SJCRH30 (cell line): ENCODE measurements at regions not wholly inside any gene's neighbourhood (a gene's known extent, or its start where the extent isn't known, plus 50 kb on each side); places are given as distances from the start of the nearest gene placed in this dataset.

ENCODE experiments used
- DNase-seq, 2 experiments: peaks; one replicate each; pipeline ENCODE4 v3.0.0-alpha.2; 2015 to 2020
- H3K27ac ChIP-seq: fragments of 250-450 bp; sonication (Bioruptor Pico); 2 replicates; pipeline ENCODE4 v1.5.1; 2020; ENCODE audit warnings: mild to moderate bottlenecking, moderate library complexity
- H3K27me3 ChIP-seq: fragments of 250-450 bp; sonication (Bioruptor Pico); 2 replicates; pipeline ENCODE4 v1.5.1; 2020; ENCODE audit warnings: mild to moderate bottlenecking, moderate library complexity
- H3K36me3 ChIP-seq: fragments of 250-450 bp; sonication (Bioruptor Pico); 2 replicates; pipeline ENCODE4 v1.5.1; 2020; ENCODE audit warnings: mild to moderate bottlenecking, moderate library complexity
- H3K4me1 ChIP-seq: fragments of 250-450 bp; sonication (Bioruptor Pico); 2 replicates; pipeline ENCODE4 v1.5.1; 2020; ENCODE audit warnings: mild to moderate bottlenecking, moderate library complexity
- H3K4me3 ChIP-seq: fragments of 250-450 bp; sonication (Bioruptor Pico); 2 replicates; pipeline ENCODE4 v1.5.1; 2020; ENCODE audit warnings: mild to moderate bottlenecking, moderate library complexity
- H3K9me3 ChIP-seq: fragments of 250-450 bp; sonication (Bioruptor Pico); replicated peaks from 2 replicates; pipeline ENCODE4 v1.5.1; 2020; ENCODE audit warnings: mild to moderate bottlenecking, moderate library complexity

DNA sequence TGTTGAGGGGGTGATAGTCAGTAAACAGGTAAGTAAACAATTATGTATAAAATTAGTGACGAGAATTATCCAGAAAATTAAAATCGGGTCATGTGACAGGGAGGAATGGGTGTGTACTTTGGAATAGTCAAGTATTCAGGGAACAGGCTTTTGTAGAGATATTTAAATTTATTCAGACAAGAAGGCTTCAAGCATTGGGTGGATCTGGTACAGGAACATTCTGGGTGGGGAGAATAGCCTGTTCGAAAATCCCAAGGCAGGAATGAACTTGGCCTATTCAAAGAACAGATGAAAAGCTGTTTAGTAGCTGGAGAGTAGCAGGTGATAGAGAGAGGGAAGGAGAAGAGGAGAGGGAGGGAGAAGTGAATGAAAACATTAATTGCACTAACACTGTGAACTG is 448.9 kb upstream of the FZD8 start:
- no peaks in the 10 kb centered on the region for H3K4me1 ChIP-seq
- H3K9me3 ChIP-seq = no peaks in the 10 kb centered on the region
- H3K27ac ChIP-seq = no peak overlapping the region
- H3K4me3 ChIP-seq = no peak overlapping the region
- DNase-seq = no peak
- H3K27me3 ChIP-seq = no peaks in the 10 kb centered on the region
- H3K36me3 ChIP-seq = no peaks in the 10 kb centered on the region

DNA sequence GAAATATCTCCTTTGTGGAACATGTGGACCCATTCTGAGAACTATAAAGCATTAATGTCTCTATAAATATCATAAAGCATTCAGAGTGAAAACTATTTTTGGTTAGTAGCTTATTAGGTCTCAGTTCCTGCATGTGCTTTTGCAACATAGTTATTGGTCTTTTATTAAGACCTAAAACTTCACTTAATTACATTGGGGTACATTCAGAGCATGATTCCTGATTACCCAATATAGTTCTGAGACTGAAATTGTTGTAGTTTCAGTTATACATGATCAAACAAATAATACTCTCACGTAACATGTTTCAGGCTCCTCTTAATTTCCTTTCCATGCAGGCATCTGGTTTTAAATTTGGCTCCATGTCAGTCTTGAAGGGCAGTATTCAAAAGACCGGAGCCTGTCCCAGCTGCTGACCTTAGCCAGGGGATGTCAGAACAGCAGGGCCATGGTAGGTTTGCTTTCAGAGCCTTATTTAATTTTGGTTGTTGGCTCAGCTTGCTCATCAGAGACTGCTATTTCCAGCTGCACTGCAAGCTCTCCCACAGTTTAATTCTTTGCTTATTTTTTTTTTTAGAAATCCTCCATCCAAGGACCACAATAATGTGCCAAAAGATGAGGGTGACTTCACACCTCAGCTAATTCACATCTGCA is 447.8 kb upstream of the FZD8 start:
- Histone ChIP-seq H3K27ac (no peak overlapping the region), H3K4me3 (no peak overlapping the region), H3K9me3 (no peaks in the 10 kb centered on the region), H3K4me1 (no peaks in the 10 kb centered on the region), H3K27me3 (no peaks in the 10 kb centered on the region), H3K36me3 (no peaks in the 10 kb centered on the region)
- DNase-seq = no peak

DNA sequence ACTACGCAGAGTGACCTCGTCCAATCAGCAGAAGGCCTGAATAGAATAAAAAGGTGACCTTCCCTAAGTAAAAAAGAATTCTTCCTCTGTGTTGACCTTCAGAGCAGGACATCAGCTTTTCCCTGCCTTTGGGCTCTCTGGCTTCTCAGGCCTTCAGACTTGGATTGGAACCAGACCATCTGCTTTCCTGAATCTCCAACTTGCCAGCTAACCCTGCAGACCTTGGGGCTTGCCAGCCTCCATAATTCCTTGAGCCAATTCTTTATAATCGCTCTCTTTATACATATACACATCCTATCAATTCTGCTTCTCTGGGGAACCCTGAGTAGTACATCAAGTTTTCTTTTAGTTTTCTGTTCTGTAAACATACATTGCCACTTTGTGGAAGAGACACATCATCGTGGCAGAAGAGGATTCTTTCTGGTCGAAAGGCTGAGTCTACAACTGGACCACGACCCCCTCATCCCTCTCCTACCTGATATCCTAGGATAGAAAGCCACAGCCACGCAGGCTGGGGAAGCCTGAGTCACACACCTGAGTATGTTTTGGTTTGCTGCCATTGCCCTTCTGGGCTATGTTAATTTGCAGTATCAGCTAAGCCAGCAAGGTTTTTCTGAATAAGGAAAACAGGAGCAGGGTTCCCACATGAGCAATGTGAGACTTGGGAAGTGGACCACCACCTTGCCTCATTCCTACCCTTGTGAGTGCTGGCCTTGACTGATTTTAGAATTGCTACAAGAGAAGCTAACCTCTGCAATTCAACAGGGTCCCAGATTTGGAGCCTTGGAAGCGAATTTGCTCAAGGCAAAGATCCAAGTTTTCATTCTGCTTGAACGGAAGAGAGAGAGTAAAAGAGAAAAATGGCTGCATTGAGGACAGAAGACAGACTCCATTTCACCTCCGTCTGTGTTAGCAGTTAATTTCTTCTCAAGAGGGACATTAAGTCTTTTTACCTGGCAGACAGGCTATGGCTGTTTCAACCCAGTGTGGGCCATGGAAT is 445.2 kb upstream of the FZD8 start:
- H3K36me3 ChIP-seq = no peaks in the 10 kb centered on the region

DNA sequence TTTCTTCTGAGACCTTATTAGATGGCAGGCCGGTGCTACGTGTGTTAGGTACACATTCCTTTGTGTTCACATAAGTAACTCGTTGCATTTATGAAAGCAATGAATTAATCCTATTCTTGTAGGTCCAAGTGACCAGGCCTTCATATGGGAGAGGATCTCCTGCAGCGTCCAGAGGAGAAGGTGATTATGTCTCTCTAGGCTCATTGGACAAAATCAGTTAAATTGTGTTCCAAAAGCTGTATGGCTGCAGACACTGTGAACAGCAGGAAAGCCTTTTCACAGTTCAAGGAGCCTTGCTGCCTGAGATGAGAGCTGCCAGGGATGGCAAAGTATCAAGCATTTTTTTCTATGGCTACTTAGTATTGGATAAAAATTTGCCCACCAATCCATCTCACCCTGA is 433.1 kb upstream of the FZD8 start:
- Histone ChIP-seq H3K36me3 (no peaks in the 10 kb centered on the region), H3K4me1 (no peaks in the 10 kb centered on the region), H3K9me3 (no peaks in the 10 kb centered on the region), H3K27me3 (no peaks in the 10 kb centered on the region), H3K4me3 (no peak overlapping the region), H3K27ac (no peak overlapping the region)
- no peak for DNase-seq

More for the DNA sequence above, 445.2 kb upstream of the FZD8 start:
- H3K9me3 ChIP-seq = no peaks in the 10 kb centered on the region
- no peak overlapping the region for H3K27ac ChIP-seq
- no peak for DNase-seq
- no peak overlapping the region for H3K4me3 ChIP-seq
- H3K4me1 ChIP-seq = no peaks in the 10 kb centered on the region
- no peaks in the 10 kb centered on the region for H3K27me3 ChIP-seq

DNA sequence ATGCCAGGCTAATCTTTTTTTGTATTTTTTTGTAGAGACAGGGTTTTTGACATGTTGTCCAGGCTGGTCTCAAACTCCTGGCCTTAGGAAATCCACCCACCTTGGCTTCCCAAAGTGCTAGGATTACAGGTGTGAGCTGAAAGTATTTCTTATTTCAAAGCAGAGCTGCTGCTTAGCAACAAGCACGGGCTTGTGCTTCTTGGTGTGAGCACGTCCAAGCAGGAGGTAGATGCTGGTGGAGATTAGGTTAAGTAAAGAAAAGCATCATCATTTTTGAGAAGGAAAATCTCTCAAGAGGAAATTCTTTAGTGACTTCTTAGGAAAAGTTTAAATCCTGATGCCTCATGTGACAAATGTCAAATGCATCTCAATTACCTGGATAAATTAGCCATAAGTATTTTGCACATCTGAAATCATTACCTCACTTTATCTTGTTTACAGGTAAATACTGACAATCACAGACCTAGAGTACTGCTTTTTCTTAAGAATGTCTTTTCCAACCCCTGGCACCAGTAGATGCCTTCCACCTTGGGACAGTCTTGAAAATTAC is 431.8 kb upstream of the FZD8 start:
- no peak for DNase-seq
- no peaks in the 10 kb centered on the region for H3K36me3 ChIP-seq
- H3K27ac ChIP-seq = no peak overlapping the region
- H3K4me1 ChIP-seq = no peaks in the 10 kb centered on the region
- no peaks in the 10 kb centered on the region for H3K9me3 ChIP-seq
- no peak overlapping the region for H3K4me3 ChIP-seq
- no peaks in the 10 kb centered on the region for H3K27me3 ChIP-seq

DNA sequence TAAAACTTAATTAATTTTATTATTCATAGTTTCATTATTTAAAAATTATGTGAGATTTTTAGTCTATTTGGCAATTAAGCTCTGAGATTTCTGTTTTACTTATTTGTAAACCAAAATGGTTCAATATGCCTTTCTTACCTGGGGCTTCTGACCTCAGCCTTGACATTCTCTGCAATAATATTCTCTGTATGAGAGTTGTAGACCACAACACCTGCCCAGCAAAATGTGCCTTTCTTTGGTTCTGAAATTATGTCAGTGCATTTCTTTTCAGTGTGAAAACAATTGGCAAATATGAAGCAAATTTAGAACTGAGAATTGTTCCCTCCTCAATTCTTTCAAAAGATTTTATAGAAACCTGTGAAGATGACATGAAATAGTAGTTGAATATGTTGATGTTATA is 426.4 kb upstream of the FZD8 start:
- Histone ChIP-seq H3K27ac (no peak overlapping the region), H3K27me3 (no peaks in the 10 kb centered on the region), H3K9me3 (no peaks in the 10 kb centered on the region), H3K36me3 (no peaks in the 10 kb centered on the region), H3K4me3 (no peak overlapping the region), H3K4me1 (peaks cover 6% of the 10 kb centered on the region; the same call in 1 of the 2 replicates)
- DNase-seq = no peak

DNA sequence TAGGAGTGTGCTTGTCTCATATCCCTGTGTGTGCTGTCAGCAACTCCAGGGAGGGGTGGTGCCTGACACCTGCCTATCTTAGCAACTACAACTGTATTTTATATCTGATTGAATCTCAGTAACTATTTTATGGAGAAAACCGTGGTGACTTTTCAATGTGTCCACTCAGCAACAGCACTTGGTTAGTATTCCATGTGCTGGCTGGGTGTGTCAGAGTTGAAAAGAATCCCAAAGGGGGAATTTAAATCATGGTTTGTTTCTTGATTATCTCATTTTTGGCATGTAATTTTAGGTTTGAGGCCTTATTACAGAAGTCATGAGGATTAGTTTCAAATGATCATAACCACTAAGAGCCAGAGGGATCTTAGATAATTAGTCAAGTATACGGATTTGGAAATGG is 425.7 kb upstream of the FZD8 start:
- no peaks in the 10 kb centered on the region for H3K9me3 ChIP-seq

DNA sequence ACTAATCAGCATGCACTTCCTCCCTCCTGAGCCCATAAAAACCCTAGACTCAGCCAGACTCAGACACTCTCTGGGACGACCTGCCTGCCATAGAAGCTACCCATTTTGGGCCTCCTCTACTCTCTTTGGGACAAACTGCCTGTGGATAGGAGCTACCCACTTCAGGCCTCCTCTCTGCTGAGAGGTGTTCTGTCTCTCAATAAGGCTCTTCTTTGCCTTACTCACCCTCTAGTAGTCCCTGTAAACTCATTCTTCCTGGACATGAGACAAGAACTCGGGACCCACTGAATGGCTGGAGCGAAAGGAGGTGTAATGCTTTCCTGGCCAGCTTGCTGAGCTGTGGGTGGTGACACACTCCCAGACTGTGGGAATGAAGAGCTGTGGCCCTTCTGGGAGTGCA is 424.8 kb upstream of the FZD8 start:
- Histone ChIP-seq H3K36me3 (no peaks in the 10 kb centered on the region), H3K4me1 (peaks cover 20% of the 10 kb centered on the region), H3K4me3 (no peak overlapping the region), H3K9me3 (no peaks in the 10 kb centered on the region), H3K27ac (no peak overlapping the region), H3K27me3 (no peaks in the 10 kb centered on the region)
- DNase-seq = no peak

More for the DNA sequence above, 425.7 kb upstream of the FZD8 start:
- H3K27me3 ChIP-seq = no peaks in the 10 kb centered on the region
- H3K36me3 ChIP-seq = no peaks in the 10 kb centered on the region
- H3K4me3 ChIP-seq = no peak overlapping the region
- peaks cover 14% of the 10 kb centered on the region for H3K4me1 ChIP-seq
- no peak overlapping the region for H3K27ac ChIP-seq
- no peak for DNase-seq

DNA sequence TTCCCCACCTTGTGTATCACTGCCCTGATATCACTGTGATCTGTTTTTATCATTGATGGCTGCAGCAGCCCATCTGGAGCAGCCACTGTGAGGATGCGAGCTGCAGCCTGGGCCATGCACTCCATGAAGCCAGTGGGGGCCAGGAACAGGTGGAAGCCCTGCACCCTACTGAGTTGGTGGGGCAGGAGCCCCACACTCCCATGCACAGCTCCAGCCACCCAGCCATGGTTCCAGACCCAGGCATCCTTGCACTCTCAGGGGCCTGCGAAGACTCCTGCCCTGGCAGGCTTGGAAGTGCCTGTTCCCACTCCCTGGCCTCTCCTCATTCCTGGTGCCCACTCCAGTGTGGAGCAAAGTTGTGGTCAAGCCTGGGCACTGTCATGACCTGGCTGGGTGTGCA is 424.0 kb upstream of the FZD8 start:
- H3K9me3 ChIP-seq = no peaks in the 10 kb centered on the region
- no peak for DNase-seq
- no peak overlapping the region for H3K4me3 ChIP-seq
- no peaks in the 10 kb centered on the region for H3K36me3 ChIP-seq
- no peak overlapping the region for H3K27ac ChIP-seq
- no peaks in the 10 kb centered on the region for H3K27me3 ChIP-seq
- H3K4me1 ChIP-seq = peaks cover 20% of the 10 kb centered on the region

DNA sequence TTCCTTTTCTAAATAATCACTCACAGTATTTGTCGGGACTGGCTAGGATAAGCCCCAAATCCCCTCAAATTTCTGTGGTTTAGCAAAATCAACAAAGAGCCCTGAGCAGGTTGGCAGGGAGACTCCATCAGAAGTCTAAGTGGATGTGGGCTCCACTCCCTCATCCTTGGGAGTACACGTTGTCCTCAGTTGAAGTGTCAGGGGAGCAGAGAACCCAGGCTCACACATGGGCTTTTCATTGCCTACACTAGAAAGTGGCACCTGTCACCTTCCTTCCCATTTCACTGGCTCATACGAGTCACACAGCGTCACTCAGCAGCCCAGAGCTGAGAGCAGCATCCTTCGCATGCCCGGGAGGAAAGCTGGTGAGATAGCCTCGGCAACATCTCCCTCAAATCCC is 421.3 kb upstream of the FZD8 start:
- Histone ChIP-seq H3K27me3 (no peaks in the 10 kb centered on the region), H3K27ac (no peak overlapping the region), H3K4me1 (peaks cover 20% of the 10 kb centered on the region), H3K4me3 (no peak overlapping the region), H3K9me3 (no peaks in the 10 kb centered on the region), H3K36me3 (no peaks in the 10 kb centered on the region)
- DNase-seq = peak; percentile 69 to 83

DNA sequence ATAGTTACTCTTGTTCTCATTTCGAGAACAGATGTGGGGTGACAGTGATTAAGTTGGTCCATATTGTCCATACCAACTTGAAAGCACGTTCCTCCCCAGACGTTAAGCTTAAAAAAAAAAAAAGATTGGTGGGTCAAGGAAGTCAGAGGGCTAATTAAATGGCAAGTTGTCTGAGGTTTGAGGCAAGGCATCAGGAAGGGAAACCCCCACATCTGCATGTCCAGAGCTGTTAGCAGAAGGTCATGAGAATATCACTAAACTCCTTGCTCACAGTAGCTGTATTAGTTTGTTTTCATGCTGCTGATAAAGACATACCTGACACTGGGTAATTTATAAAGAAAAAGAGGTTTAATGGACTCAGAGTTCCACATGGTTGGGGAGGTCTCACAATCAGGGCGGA is 415.6 kb upstream of the FZD8 start:
- no peak overlapping the region for H3K27ac ChIP-seq
- DNase-seq = no peak
- no peak overlapping the region for H3K4me3 ChIP-seq
- no peaks in the 10 kb centered on the region for H3K27me3 ChIP-seq
- no peaks in the 10 kb centered on the region for H3K36me3 ChIP-seq
- H3K9me3 ChIP-seq = no peaks in the 10 kb centered on the region
- H3K4me1 ChIP-seq = peaks cover 5% of the 10 kb centered on the region

DNA sequence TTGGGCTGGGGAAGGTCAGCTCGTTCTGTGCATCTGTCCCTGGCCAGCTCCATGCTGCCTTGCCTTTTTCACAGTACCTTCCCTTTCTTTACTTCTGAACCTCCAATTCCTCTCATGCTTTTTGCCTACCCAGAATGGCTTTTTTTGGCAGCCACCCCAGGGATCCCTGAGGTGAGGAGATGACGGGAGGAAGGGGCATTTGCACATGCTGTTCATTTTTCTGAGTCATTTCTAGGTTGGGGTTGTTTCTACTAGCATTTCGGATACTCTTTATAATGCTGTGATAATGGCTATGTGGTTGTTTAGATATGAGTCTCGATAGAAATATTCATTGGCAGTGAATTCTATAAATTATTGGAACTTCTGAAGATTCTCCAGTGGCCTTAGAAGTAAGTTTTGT is 415.1 kb upstream of the FZD8 start:
- no peak for DNase-seq
- H3K27ac ChIP-seq = no peak overlapping the region
- no peaks in the 10 kb centered on the region for H3K27me3 ChIP-seq
- no peaks in the 10 kb centered on the region; the same call in 1 of the 2 replicates for H3K4me1 ChIP-seq
- H3K9me3 ChIP-seq = no peaks in the 10 kb centered on the region
- no peak overlapping the region for H3K4me3 ChIP-seq
- no peaks in the 10 kb centered on the region for H3K36me3 ChIP-seq

DNA sequence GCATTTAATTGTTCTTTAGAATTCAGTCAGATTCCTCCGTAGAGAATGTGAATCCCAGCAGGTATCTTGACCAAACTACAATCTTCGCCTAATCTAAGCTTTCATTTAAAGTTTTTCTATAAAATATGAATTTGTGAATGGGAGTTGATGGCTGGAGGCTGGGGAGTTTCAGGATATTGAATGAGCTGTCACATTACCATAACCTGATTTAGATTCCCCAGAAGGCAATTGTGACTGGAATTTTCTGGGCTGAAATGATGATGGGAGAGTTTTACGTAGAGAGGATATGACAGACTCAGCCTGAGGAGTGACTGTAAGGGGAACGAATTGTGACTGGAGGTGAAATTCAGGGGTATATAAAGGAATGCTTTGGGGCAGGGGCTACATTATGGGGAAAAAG is 411.7 kb upstream of the FZD8 start:
- no peaks in the 10 kb centered on the region for H3K36me3 ChIP-seq
- H3K4me1 ChIP-seq = peaks cover 5% of the 10 kb centered on the region; the same call in 1 of the 2 replicates
- no peak overlapping the region for H3K27ac ChIP-seq
- H3K27me3 ChIP-seq = no peaks in the 10 kb centered on the region
- H3K9me3 ChIP-seq = no peaks in the 10 kb centered on the region
- no peak overlapping the region for H3K4me3 ChIP-seq
- DNase-seq = no peak

DNA sequence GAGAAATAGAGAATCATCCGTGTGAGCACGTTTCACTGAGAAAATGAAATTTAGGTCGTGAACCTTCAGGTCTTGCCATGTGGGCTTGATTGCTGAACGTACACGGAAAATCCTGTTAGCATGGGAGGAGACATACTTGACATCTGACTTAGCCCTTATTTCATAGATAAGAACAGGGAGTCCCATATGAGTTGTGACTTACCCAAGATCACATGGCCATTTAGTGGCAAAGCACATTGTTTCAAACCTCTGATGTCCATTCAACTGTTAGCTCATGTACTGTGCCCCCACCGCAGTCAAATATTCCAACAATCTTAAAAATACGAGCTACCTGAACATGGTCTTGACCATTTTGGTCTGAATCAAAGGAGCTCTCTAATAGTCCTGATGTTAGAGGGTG is 411.2 kb upstream of the FZD8 start:
- Histone ChIP-seq H3K9me3 (no peaks in the 10 kb centered on the region), H3K36me3 (no peaks in the 10 kb centered on the region), H3K27ac (no peak overlapping the region), H3K27me3 (no peaks in the 10 kb centered on the region), H3K4me1 (peaks cover 5% of the 10 kb centered on the region; the same call in 1 of the 2 replicates), H3K4me3 (no peak overlapping the region)
- no peak for DNase-seq

DNA sequence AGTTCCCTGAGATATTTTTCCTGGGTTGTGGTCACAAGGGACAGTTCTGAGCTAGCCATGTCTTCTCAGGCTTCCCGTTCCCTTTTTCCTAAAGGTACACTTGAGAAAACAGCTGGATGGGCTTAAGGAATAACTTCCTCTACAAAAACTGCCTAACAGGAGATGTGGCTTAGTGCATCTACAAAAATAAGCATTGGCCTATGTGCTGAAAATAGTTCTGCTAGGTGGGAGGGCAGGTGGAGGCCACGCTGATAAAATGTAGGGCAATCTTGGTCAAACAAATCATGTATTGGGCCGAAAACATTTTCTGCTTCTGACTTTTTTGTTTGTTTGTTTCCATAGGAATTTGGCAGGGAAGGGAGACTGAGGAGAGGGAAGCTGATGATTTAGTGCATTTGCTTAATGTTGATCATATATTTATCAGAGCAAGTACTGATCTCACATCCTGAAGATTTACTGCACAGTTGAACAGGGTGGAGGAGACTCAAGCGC is 409.4 kb upstream of the FZD8 start:
- H3K27me3 ChIP-seq = no peaks in the 10 kb centered on the region
- H3K4me3 ChIP-seq = no peak overlapping the region
- no peak overlapping the region for H3K27ac ChIP-seq
- H3K36me3 ChIP-seq = no peaks in the 10 kb centered on the region
- peak in 1 of 2 experiments; percentile 18 for DNase-seq
- H3K4me1 ChIP-seq = peaks cover 5% of the 10 kb centered on the region; the same call in 1 of the 2 replicates
- no peaks in the 10 kb centered on the region for H3K9me3 ChIP-seq
